GM12891 (cell line): ENCODE measurements at regions not wholly inside any gene's neighbourhood (a gene's known extent, or its start where the extent isn't known, plus 50 kb on each side); places are given as distances from the start of the nearest gene placed in this dataset.

ENCODE experiments used
- POLR2A ChIP-seq: IDR thresholded peaks from 2 replicates; pipeline ENCODE4 v1.6.1; 2011; ENCODE audit warnings: low read depth, low read length, control low read depth
- POLR2AphosphoS5 ChIP-seq: IDR thresholded peaks from 2 replicates; pipeline ENCODE4 v1.6.1; 2011; ENCODE audit warnings: low read depth, low read length, control low read depth
- POU2F2 ChIP-seq: IDR thresholded peaks from 2 replicates; pipeline ENCODE4 v1.6.1; 2011; ENCODE audit warnings: low read depth, mild to moderate bottlenecking, control low read depth, low read length, moderate library complexity

DNA sequence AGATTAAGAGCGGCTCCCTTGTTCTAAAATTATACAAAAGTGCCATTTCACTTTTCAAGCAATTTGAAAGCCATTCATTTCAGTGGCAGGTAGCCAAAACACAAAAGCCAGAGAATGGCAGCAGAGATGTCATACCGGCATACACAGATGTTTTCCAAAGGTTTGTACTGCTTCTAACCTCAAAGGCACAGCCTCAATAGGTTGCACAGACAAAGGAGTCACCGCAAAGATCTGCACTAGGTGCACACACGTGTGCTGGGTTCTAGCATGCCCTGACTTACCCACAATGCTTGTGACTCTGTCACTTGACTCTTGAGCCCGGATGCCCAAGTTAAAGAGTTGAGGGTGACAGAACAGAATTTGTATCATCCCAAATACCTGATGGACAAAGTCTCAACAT lies 448.9 kb upstream of the ADGRL2 start:
- TF ChIP-seq POLR2A (no peak), POU2F2 (no peak), POLR2AphosphoS5 (no peak)
